Osteoblast (primary cell): ENCODE measurements at regions not wholly inside any gene's neighbourhood (a gene's known extent, or its start where the extent isn't known, plus 50 kb on each side); places are given as distances from the start of the nearest gene placed in this dataset.

ENCODE experiments used
- DNase-seq: peaks from one replicate; pipeline ENCODE4 v3.0.0; 2011; ENCODE audit warnings: low spot score, mixed read lengths; ENCODE audit not compliant: insufficient read length; ENCODE audit errors: missing footprints
- H2AFZ ChIP-seq: 2 replicates; pipeline ENCODE4 v1.6.0; 2011; ENCODE audit warnings: mild to moderate bottlenecking, low read length
- H3K27ac ChIP-seq: 2 replicates; pipeline ENCODE4 v1.5.1; 2011; ENCODE audit warnings: mild to moderate bottlenecking, low read depth, low read length, moderate library complexity
- H3K27me3 ChIP-seq: 2 replicates; pipeline ENCODE4 v1.6.0; 2012; ENCODE audit warnings: mild to moderate bottlenecking, control low read depth, inconsistent platforms, low read length, moderate library complexity; ENCODE audit not compliant: insufficient read depth
- H3K36me3 ChIP-seq: 2 replicates; pipeline ENCODE4 v1.5.1; 2011; ENCODE audit warnings: mild to moderate bottlenecking, low read length, control low read depth, moderate library complexity; ENCODE audit not compliant: insufficient read depth
- H3K4me1 ChIP-seq: 2 replicates; pipeline ENCODE4 v1.5.1; 2011; ENCODE audit warnings: mild to moderate bottlenecking, low read length, control low read depth, moderate library complexity; ENCODE audit not compliant: insufficient read depth
- H3K4me2 ChIP-seq: 2 replicates; pipeline ENCODE4 v1.6.0; 2011; ENCODE audit warnings: mild to moderate bottlenecking, low read length; ENCODE audit not compliant: insufficient read depth
- H3K4me3 ChIP-seq: fragments of 200-600 bp; sonication (generic); 3 replicates; pipeline ENCODE4 v1.5.1; 2012; ENCODE audit warnings: mild to moderate bottlenecking, low read length, inconsistent platforms; ENCODE audit not compliant: insufficient read depth
- H3K79me2 ChIP-seq: 2 replicates; pipeline ENCODE4 v1.6.0; 2012; ENCODE audit warnings: mild to moderate bottlenecking, low read length, control low read depth, inconsistent platforms; ENCODE audit not compliant: insufficient read depth
- H3K9me3 ChIP-seq: 2 replicates; pipeline ENCODE4 v1.5.1; 2011; ENCODE audit warnings: low read depth, low read length, control low read depth
- H4K20me1 ChIP-seq: 2 replicates; pipeline ENCODE4 v1.6.0; 2012; ENCODE audit warnings: mild to moderate bottlenecking, low read length, control low read depth; ENCODE audit not compliant: insufficient read depth
- TF ChIP-seq, protein P1 (sequence below): IDR thresholded peaks from 2 replicates; pipeline ENCODE4 v1.5.1; 2011; ENCODE audit warnings: mild to moderate bottlenecking, low read depth, low read length, moderate library complexity; ENCODE audit errors: extremely low read depth

DNA sequence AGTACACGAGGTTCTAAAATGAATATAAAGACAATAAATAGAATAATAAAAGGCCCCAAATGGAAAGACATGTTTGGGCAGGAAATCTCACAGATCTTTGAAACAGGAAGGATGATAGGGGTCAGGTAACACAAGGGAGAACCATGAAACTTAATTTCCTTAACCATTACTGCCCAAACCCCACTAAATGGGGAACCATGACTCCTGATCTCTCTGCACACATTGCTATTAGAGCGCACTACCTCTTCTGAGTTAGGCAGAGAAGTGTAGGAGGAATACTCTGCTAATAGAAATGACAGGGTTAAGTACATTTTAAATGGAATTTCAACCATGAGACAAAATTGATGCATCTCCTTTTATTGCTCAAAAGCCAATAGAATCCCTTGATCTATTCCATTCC, 213.7 kb upstream of the SETBP1 start:
- no peak for DNase-seq
- no peaks in the 10 kb centered on the region for H3K36me3 ChIP-seq
- peaks cover 10% of the 10 kb centered on the region for H3K4me1 ChIP-seq
- H3K79me2 ChIP-seq: no peaks in the 10 kb centered on the region
- H2AFZ ChIP-seq: no peak overlapping the region
- H3K9me3 ChIP-seq: no peaks in the 10 kb centered on the region
- no peak overlapping the region for H3K4me3 ChIP-seq
- no peaks in the 10 kb centered on the region for H4K20me1 ChIP-seq
- H3K4me2 ChIP-seq: no peak overlapping the region
- no peaks in the 10 kb centered on the region for H3K27me3 ChIP-seq
- no peak overlapping the region for H3K27ac ChIP-seq
- TF ChIP-seq, protein P1, sequence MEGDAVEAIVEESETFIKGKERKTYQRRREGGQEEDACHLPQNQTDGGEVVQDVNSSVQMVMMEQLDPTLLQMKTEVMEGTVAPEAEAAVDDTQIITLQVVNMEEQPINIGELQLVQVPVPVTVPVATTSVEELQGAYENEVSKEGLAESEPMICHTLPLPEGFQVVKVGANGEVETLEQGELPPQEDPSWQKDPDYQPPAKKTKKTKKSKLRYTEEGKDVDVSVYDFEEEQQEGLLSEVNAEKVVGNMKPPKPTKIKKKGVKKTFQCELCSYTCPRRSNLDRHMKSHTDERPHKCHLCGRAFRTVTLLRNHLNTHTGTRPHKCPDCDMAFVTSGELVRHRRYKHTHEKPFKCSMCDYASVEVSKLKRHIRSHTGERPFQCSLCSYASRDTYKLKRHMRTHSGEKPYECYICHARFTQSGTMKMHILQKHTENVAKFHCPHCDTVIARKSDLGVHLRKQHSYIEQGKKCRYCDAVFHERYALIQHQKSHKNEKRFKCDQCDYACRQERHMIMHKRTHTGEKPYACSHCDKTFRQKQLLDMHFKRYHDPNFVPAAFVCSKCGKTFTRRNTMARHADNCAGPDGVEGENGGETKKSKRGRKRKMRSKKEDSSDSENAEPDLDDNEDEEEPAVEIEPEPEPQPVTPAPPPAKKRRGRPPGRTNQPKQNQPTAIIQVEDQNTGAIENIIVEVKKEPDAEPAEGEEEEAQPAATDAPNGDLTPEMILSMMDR: no peak

DNA sequence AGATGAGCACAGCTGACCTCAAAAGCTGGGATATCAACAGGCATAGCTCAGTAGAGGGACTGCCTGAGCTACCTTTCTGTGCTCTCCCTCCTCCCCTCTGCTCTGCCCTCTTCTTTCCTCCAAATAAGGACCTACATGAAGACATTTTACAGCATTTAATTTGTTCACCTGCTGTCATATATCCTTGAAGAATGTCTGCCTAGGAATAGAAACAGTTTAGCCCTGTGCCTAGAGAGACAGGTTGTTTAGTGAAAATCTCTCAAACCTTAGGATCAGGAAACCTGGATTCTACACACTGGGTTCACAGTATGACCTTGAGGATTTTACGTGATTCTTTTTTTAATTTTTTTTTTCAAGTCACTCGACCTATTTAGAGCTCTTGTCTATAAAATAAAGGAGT, 213.0 kb upstream of the SETBP1 start:
- H2AFZ ChIP-seq: no peak overlapping the region
- no peaks in the 10 kb centered on the region for H4K20me1 ChIP-seq
- no peak overlapping the region for H3K27ac ChIP-seq
- H3K4me2 ChIP-seq: no peak overlapping the region
- TF ChIP-seq, protein P1: no peak
- no peak for DNase-seq
- H3K79me2 ChIP-seq: no peaks in the 10 kb centered on the region
- peaks cover 10% of the 10 kb centered on the region for H3K4me1 ChIP-seq
- H3K4me3 ChIP-seq: no peak overlapping the region
- H3K27me3 ChIP-seq: no peaks in the 10 kb centered on the region
- H3K36me3 ChIP-seq: no peaks in the 10 kb centered on the region
- no peaks in the 10 kb centered on the region for H3K9me3 ChIP-seq

DNA sequence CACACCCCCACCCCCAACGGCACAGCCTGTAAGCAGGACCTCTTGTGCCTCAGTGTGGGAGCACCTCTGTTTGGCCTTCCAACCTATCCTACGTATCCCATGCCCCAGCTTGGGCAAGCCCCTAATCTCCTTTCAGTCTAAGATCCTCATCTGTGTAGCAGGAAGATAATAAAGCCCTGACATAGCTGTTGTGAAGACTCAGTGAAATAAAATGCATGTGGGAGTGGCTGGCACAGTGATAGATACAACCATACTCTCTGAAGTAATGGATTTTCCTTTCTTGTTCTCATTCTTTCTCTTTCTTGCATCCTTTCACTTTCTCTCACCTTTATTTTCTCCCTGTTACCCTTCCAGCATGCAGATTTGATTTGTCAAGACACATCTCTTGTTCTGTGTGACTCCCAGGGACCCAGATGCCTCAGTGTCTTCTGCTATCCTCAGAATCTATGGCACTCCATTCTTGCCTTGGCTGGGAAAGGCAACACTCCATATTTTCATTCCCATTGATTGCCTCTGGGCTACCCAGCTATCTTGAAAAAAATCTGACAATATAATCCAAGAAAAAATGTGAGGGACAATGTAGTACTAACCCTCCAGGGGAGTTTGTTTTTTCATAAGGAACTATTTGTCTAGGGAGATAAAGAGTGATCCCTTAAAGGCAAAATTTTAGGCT, 207.2 kb upstream of the SETBP1 start:
- no peaks in the 10 kb centered on the region for H3K4me1 ChIP-seq
- H3K4me3 ChIP-seq: no peak overlapping the region
- H2AFZ ChIP-seq: no peak overlapping the region
- H3K9me3 ChIP-seq: no peaks in the 10 kb centered on the region
- H3K36me3 ChIP-seq: no peaks in the 10 kb centered on the region
- TF ChIP-seq, protein P1: no peak
- no peak for DNase-seq
- H3K4me2 ChIP-seq: no peak overlapping the region
- H3K27ac ChIP-seq: no peak overlapping the region
- H3K27me3 ChIP-seq: no peaks in the 10 kb centered on the region
- H3K79me2 ChIP-seq: no peaks in the 10 kb centered on the region
- no peaks in the 10 kb centered on the region for H4K20me1 ChIP-seq

DNA sequence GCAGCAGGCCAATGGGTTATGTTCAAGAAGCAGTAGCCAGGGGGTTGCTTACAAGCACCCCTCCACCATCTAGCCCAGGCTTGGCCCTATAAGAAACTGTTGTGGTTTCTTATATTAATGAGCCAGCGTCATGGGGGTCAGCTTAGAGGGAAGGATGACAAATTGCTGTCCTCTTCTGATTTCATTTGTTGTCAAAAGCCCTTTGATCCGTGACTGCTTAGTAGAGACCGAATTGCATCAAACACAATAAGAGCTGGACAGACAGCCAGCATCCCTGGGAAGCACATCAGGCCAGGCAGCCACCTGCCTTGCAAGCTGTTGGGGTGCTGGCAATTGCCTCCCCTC, 206.6 kb upstream of the SETBP1 start:
- Histone ChIP-seq H3K4me1 (no peaks in the 10 kb centered on the region), H3K27ac (no peak overlapping the region), H3K27me3 (no peaks in the 10 kb centered on the region), H3K4me2 (no peak overlapping the region), H3K4me3 (no peak overlapping the region), H2AFZ (no peak overlapping the region), H3K36me3 (no peaks in the 10 kb centered on the region), H4K20me1 (no peaks in the 10 kb centered on the region), H3K9me3 (no peaks in the 10 kb centered on the region), H3K79me2 (no peaks in the 10 kb centered on the region)
- DNase-seq: no peak
- TF ChIP-seq, protein P1: no peak
